ENCODE measurements at regions not wholly inside any gene's neighbourhood (a gene's known extent, or its start where the extent isn't known, plus 50 kb on each side); places are given as distances from the start of the nearest gene placed in this dataset.

GRCh38 chr4:45568694-45569093 is 555.2 kb downstream of the GABRG1 start:
- H3K27ac Mint-ChIP-seq, result no peak overlapping the region
- no peaks in the 10 kb centered on the region for H3K4me1 Mint-ChIP-seq (ENCODE audit: low read depth)
- DNase-seq (ENCODE audit: low spot score), result no peak
- H3K4me3 Mint-ChIP-seq, result no peak overlapping the region
- H3K36me3 Mint-ChIP-seq (ENCODE audit: low read depth), result no peaks in the 10 kb centered on the region
- H3K9me3 Mint-ChIP-seq, result peaks cover 16% of the 10 kb centered on the region
- H3K27me3 Mint-ChIP-seq (ENCODE audit: low read depth), result no peaks in the 10 kb centered on the region

- H3K9me3 Mint-ChIP-seq, result peaks cover 16% of the 10 kb centered on the region
- DNase-seq (ENCODE audit: low spot score), result no peak
- H3K27ac Mint-ChIP-seq, result no peak overlapping the region
- H3K4me1 Mint-ChIP-seq (ENCODE audit: low read depth), result no peaks in the 10 kb centered on the region
- H3K27me3 Mint-ChIP-seq (ENCODE audit: low read depth), result no peaks in the 10 kb centered on the region
- no peak overlapping the region for H3K4me3 Mint-ChIP-seq
- no peaks in the 10 kb centered on the region for H3K36me3 Mint-ChIP-seq (ENCODE audit: low read depth)
Observed at GRCh38 chr4:45566896-45567603, 556.8 kb downstream of the GABRG1 start.

GRCh38 chr4:45554423-45554822 is 569.4 kb downstream of the GABRG1 start:
- Mint-ChIP-seq H3K4me3 (no peak overlapping the region), H3K36me3 (ENCODE audit: low read depth) (no peaks in the 10 kb centered on the region), H3K27me3 (ENCODE audit: low read depth) (no peaks in the 10 kb centered on the region), H3K27ac (no peak overlapping the region), H3K4me1 (ENCODE audit: low read depth) (no peaks in the 10 kb centered on the region), H3K9me3 (peaks cover 10% of the 10 kb centered on the region)
- no peak for DNase-seq (ENCODE audit: low spot score)

GRCh38 chr4:45550766-45551366 is 573.0 kb downstream of the GABRG1 start:
- H3K36me3 Mint-ChIP-seq (ENCODE audit: low read depth), result no peaks in the 10 kb centered on the region
- H3K4me3 Mint-ChIP-seq, result no peak overlapping the region
- H3K9me3 Mint-ChIP-seq, result peaks cover 10% of the 10 kb centered on the region
- no peak overlapping the region for H3K27ac Mint-ChIP-seq
- no peaks in the 10 kb centered on the region for H3K27me3 Mint-ChIP-seq (ENCODE audit: low read depth)
- DNase-seq (ENCODE audit: low spot score), result no peak
- H3K4me1 Mint-ChIP-seq (ENCODE audit: low read depth), result no peaks in the 10 kb centered on the region

- Mint-ChIP-seq H3K9me3 (peaks cover 42% of the 10 kb centered on the region), H3K27ac (no peak overlapping the region), H3K4me1 (ENCODE audit: low read depth) (no peaks in the 10 kb centered on the region), H3K36me3 (ENCODE audit: low read depth) (no peaks in the 10 kb centered on the region), H3K27me3 (ENCODE audit: low read depth) (no peaks in the 10 kb centered on the region), H3K4me3 (no peak overlapping the region)
- no peak for DNase-seq (ENCODE audit: low spot score)
Observed at GRCh38 chr4:45539142-45539814, 584.6 kb downstream of the GABRG1 start.

- Mint-ChIP-seq H3K4me3 (no peak overlapping the region), H3K27ac (no peak overlapping the region), H3K27me3 (ENCODE audit: low read depth) (no peaks in the 10 kb centered on the region), H3K4me1 (ENCODE audit: low read depth) (no peaks in the 10 kb centered on the region), H3K36me3 (ENCODE audit: low read depth) (no peaks in the 10 kb centered on the region), H3K9me3 (peaks cover 22% of the 10 kb centered on the region)
- DNase-seq (ENCODE audit: low spot score), result no peak
Observed at GRCh38 chr4:45530498-45530897, 593.4 kb downstream of the GABRG1 start.

- peaks cover 18% of the 10 kb centered on the region for H3K9me3 Mint-ChIP-seq
- no peak for DNase-seq (ENCODE audit: low spot score)
- no peak overlapping the region for H3K4me3 Mint-ChIP-seq
- no peak overlapping the region for H3K27ac Mint-ChIP-seq
- H3K4me1 Mint-ChIP-seq (ENCODE audit: low read depth), result no peaks in the 10 kb centered on the region
- no peaks in the 10 kb centered on the region for H3K36me3 Mint-ChIP-seq (ENCODE audit: low read depth)
- no peaks in the 10 kb centered on the region for H3K27me3 Mint-ChIP-seq (ENCODE audit: low read depth)
Observed at GRCh38 chr4:45527160-45527559, 596.7 kb downstream of the GABRG1 start.

GRCh38 chr4:45518832-45519231 is 605.0 kb downstream of the GABRG1 start:
- no peaks in the 10 kb centered on the region for H3K4me1 Mint-ChIP-seq (ENCODE audit: low read depth)
- no peak overlapping the region for H3K4me3 Mint-ChIP-seq
- no peak for DNase-seq (ENCODE audit: low spot score)
- no peak overlapping the region for H3K27ac Mint-ChIP-seq
- H3K9me3 Mint-ChIP-seq, result peaks cover 15% of the 10 kb centered on the region
- no peaks in the 10 kb centered on the region for H3K36me3 Mint-ChIP-seq (ENCODE audit: low read depth)
- no peaks in the 10 kb centered on the region for H3K27me3 Mint-ChIP-seq (ENCODE audit: low read depth)

- no peak overlapping the region for H3K4me3 Mint-ChIP-seq
- H3K4me1 Mint-ChIP-seq (ENCODE audit: low read depth), result no peaks in the 10 kb centered on the region
- H3K27me3 Mint-ChIP-seq (ENCODE audit: low read depth), result no peaks in the 10 kb centered on the region
- H3K9me3 Mint-ChIP-seq, result peaks cover 14% of the 10 kb centered on the region
- no peaks in the 10 kb centered on the region for H3K36me3 Mint-ChIP-seq (ENCODE audit: low read depth)
- H3K27ac Mint-ChIP-seq, result no peak overlapping the region
- no peak for DNase-seq (ENCODE audit: low spot score)
Observed at GRCh38 chr4:45502471-45502870, 621.4 kb downstream of the GABRG1 start.

GRCh38 chr4:45484740-45485139 is 639.1 kb downstream of the GABRG1 start:
- no peaks in the 10 kb centered on the region for H3K27me3 Mint-ChIP-seq (ENCODE audit: low read depth)
- H3K27ac Mint-ChIP-seq, result no peak overlapping the region
- DNase-seq (ENCODE audit: low spot score), result no peak
- H3K36me3 Mint-ChIP-seq (ENCODE audit: low read depth), result no peaks in the 10 kb centered on the region
- peaks cover 13% of the 10 kb centered on the region for H3K9me3 Mint-ChIP-seq
- no peak overlapping the region for H3K4me3 Mint-ChIP-seq
- no peaks in the 10 kb centered on the region for H3K4me1 Mint-ChIP-seq (ENCODE audit: low read depth)

- DNase-seq (ENCODE audit: low spot score), result no peak
- no peaks in the 10 kb centered on the region for H3K36me3 Mint-ChIP-seq (ENCODE audit: low read depth)
- peaks cover 13% of the 10 kb centered on the region for H3K9me3 Mint-ChIP-seq
- no peak overlapping the region for H3K4me3 Mint-ChIP-seq
- H3K27ac Mint-ChIP-seq, result no peak overlapping the region
- H3K4me1 Mint-ChIP-seq (ENCODE audit: low read depth), result no peaks in the 10 kb centered on the region
- H3K27me3 Mint-ChIP-seq (ENCODE audit: low read depth), result no peaks in the 10 kb centered on the region
Observed at GRCh38 chr4:45482346-45482745, 641.5 kb downstream of the GABRG1 start.

GRCh38 chr4:45477311-45477733 is 646.5 kb downstream of the GABRG1 start:
- peaks cover 20% of the 10 kb centered on the region for H3K9me3 Mint-ChIP-seq
- no peaks in the 10 kb centered on the region for H3K4me1 Mint-ChIP-seq (ENCODE audit: low read depth)
- no peak for DNase-seq (ENCODE audit: low spot score)
- no peak overlapping the region for H3K4me3 Mint-ChIP-seq
- no peak overlapping the region for H3K27ac Mint-ChIP-seq
- no peaks in the 10 kb centered on the region for H3K36me3 Mint-ChIP-seq (ENCODE audit: low read depth)
- no peaks in the 10 kb centered on the region for H3K27me3 Mint-ChIP-seq (ENCODE audit: low read depth)

GRCh38 chr4:45475548-45475947 is 648.3 kb downstream of the GABRG1 start:
- DNase-seq (ENCODE audit: low spot score), result no peak
- H3K27ac Mint-ChIP-seq, result no peak overlapping the region
- H3K36me3 Mint-ChIP-seq (ENCODE audit: low read depth), result no peaks in the 10 kb centered on the region
- no peak overlapping the region for H3K4me3 Mint-ChIP-seq
- H3K27me3 Mint-ChIP-seq (ENCODE audit: low read depth), result no peaks in the 10 kb centered on the region
- peaks cover 17% of the 10 kb centered on the region for H3K9me3 Mint-ChIP-seq
- no peaks in the 10 kb centered on the region for H3K4me1 Mint-ChIP-seq (ENCODE audit: low read depth)

- H3K27ac Mint-ChIP-seq, result no peak overlapping the region
- no peaks in the 10 kb centered on the region for H3K27me3 Mint-ChIP-seq (ENCODE audit: low read depth)
- no peak overlapping the region for H3K4me3 Mint-ChIP-seq
Observed at GRCh38 chr4:45472490-45472889, 651.4 kb downstream of the GABRG1 start.

More at GRCh38 chr4:45472490-45472889, 651.4 kb downstream of the GABRG1 start:
- Mint-ChIP-seq H3K4me1 (ENCODE audit: low read depth) (no peaks in the 10 kb centered on the region), H3K36me3 (ENCODE audit: low read depth) (no peaks in the 10 kb centered on the region), H3K9me3 (peaks cover 21% of the 10 kb centered on the region)
- DNase-seq (ENCODE audit: low spot score), result no peak

Measured in T-helper 2 cell treated with Interferon-gamma antibody and Interleukin-4, amounts not matched to agents 5 μg/mL and 100 μg/mL, for 36 hours (primary cell).